Daoy (cell line): ENCODE measurements at regions not wholly inside any gene's neighbourhood (a gene's known extent, or its start where the extent isn't known, plus 50 kb on each side); places are given as distances from the start of the nearest gene placed in this dataset.
A peak's percentile ranks its signal among the peaks of the same experiment; 100 is the strongest.
"Not testable (repeated sequence)": the region's sequence is repeated elsewhere in the genome, so short reads cannot be mapped to it uniquely, and the experiment has no call there.

Source experiments
- DNase-seq: peaks from one replicate; pipeline ENCODE4 v3.0.0-alpha.2; 2015; ENCODE audit warnings: low read depth

DNA sequence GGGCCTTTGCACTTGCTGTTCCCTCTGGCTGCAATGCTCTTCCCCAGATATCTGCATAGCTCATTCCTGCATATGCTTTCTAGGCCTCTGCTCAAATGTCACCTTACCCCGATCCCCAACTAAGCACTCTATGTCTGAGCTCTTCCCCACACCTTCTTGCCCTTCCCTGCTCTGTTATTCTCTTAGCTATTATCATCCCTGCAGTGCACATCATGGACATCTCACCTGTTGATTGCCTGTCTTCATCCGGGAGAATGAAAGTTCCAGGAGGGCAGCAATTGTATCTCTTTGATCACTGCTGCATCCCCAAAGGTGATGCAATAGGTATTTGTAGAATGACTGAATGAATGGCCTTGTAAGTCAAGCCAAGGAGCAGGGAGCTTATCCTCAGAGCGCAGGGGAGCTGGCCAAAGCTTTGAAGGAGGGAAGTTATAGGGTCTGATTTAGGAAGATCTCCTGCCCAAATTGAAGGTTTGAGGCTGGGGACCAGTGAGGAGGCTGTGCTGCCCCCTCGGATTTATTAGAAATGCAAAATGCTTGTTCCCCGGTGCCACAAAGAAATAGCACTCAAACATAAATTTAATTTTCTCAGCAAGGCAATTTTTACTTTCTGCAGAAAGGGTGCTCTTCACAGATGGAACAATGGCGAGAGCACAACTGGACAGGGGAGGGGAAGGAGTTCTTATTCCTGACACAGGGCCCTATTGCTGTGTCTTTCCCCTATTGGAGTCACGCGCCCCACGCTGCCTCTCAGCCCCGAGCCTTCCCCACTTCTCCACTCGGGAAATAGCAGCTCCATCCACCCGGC, 631.1 kb downstream of the MATN1 start:
- DNase-seq = no peak

DNA sequence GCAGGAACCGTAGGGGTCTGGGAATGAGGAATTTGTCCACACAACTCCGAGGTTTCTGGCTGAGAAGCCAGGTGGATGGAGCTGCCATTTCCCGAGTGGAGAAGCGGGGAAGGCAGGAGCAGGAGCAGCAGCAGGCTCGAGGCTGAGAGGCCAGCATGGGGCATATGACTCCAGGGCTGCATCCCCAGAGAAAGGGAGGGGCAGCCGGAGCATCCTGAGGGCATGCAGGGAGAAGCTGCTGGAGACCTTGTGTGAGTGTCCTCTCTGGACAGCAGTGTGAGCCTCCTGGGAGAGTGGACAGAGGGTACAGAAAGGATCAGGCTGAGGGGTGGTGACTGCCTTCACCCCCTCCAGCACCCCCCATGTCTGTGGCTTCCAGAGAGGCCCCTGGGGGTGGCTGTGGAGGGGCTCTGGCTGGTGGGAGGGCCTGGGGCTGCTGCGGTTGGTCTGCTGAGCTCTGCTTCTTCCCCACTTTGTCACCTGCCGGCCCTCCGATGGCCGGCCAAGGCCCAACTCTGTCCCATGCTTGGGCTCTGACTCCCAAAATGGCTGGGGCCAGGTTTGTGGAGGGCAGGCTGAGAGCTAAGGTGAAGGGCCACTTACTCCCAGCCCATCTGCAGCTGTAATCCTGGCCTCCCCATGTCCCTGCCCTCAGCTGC, 633.1 kb downstream of the MATN1 start:
- no peak for DNase-seq

DNA sequence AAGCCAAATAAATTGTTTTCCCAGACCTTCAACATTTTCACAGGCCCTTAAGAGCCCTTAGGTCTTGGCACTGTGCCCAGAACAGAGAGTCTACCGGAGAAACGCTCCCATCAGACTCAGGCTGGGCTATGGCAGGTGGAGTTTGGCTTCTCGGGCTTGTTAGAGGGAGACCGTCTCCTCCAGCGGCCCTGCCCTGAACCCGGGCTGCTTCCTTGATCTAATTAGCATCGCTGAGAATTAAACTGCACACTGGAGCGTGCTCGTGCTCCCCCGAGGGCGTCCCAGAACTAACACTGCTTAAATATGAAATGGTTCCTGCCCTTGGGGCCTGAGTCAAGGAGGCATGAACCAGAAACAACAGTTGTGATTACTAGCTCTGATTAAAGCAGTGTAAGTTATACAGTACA, 634.4 kb downstream of the MATN1 start:
- peak; percentile 41 for DNase-seq

DNA sequence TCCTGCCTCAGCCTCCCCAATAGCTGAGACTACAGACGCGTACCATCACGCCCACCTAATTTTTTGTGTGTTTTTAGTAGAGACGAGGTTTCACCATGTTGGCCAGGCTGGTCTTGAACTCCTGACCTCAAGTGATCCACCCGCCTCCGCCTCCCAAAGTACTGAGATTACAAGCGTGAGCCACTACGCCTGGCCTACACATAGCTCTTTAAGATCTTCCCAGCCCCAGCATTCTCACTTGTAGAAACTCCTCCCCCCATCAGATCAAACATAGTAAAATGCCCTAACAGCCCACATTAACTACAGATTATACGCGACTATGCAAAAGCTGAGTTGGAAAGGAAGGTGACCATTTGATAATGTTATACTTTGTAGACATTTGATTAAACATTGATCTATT, 634.8 kb downstream of the MATN1 start:
- no peak for DNase-seq

DNA sequence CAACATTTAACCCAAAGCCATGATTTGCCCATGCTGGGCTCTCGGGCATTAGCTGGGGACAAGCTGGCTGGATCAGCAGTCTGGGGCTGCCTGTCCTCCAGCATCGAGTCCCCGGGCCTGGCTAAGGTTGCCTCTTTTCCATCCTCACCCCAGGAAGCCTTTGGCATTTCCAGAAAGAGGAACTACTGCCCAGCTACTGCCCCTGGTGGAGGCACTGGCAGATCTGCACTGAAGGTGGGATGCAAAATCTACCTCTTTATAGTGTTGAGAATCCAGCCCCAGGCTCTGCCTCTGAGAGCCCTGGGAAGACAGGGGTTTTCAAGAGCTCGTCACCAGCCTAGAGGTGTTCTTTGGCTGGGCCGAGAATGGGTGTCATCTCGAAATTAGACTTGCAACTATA, 635.9 kb downstream of the MATN1 start:
- peak; percentile 48 for DNase-seq

DNA sequence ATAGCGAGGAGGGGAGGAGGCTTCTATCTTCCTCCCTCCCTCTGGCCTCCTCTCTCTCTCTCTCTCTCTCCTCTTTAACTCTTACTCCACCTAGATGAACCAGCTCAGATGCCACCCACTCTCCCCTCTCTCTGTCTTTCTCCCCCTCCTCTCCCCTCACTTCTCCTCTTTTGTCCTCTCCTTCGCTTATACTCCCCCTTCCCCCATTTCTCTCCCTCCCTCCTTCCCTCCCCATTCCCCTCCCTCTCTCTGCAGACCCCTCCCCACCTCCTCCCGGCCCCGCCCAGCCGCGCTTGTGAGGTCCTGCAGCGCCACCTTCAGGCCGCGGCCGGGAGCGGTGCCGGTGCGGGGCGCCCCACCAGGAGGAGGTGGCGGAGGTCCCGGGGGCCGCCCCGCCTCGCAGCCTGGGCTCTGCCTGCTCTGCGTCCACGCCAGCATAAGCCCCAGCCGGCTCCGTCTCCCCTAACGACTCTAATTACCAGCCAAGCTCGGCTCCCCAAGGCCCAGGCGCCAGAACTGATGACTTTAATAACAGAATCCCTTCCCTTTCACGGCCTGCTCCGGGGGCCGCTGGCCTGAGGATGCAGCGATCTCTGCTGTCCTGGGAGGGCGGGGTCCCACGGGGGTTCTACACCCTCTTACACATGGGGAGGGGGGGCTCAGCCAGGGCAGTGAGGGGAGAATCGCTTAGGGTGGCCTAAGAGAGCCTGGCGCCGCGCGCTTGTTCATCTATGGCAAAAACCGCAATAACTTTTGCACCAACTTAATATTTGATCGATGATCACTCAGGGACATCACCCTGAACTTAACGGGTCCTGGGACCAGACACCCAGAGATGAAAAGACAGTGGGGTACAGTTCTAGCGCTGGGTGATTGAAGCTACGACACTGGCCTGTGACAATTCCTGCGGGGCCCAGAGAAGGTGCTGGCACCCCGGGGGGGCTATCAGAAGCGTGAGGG, 637.3 kb downstream of the MATN1 start:
- DNase-seq = peak; percentile 70

DNA sequence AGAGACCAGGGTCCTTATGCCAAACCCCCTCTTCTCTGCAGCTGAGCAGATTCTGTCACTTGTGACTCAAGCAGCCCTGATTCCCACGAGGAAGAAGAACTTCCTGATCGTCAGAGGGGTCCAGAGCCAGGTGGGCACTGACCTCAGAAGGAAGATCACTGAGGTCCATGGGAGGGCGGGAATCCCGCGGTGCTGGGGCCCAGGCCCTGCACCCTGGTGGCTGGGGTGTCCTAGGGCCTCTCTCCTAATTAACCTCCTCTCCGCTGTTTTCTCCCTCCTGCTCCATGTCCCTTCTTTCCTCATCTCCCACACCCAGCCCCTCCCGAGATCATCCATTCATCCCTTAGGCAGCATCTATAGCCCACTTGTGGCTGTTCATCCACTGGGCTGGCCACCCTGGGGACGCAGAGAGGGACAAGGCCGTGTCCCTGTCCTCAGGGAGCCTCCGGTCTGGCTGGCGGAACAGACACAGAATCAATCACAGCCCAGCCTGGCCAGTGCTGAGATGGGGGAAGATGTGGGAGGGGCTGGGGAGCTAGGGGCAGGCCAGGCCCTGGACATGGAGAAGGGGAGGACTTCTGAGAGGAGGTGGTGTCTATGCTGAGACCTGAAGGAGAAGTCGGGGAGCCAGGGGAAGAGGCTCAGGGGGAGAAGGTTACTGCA, 638.3 kb downstream of the MATN1 start:
- DNase-seq = no peak

DNA sequence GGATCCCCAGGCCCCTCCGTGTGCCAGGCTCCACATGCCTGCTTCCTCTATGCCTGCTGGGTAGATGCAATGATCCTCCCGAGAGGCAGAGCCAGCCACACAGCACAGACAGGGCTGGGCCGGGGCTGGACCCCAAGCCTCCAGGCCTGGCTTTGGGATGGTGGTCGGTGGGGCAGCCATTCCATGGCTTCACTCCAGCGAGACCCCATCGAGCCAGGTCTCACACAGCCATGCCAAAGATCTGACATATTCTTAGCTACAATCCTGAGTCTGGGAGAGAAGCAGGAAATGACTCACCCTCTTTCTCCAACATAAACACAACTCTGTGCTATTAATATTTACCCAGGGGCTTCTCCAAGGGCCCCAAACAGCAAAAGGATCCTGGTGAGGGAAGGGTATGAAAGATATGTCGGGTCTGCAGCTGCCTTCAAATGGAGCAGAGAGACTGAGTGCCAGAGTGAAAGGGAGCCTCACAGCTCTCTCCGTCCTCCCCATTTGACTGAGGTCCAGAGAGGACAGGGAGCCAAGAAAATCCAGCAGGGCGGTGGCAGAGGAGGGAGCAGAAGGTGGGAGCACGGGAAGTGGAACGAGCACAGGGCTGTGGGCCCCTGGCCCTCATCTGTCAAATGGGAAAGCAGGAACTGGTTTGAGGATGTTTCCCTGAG, 639.5 kb downstream of the MATN1 start:
- DNase-seq = peak; percentile 80

DNA sequence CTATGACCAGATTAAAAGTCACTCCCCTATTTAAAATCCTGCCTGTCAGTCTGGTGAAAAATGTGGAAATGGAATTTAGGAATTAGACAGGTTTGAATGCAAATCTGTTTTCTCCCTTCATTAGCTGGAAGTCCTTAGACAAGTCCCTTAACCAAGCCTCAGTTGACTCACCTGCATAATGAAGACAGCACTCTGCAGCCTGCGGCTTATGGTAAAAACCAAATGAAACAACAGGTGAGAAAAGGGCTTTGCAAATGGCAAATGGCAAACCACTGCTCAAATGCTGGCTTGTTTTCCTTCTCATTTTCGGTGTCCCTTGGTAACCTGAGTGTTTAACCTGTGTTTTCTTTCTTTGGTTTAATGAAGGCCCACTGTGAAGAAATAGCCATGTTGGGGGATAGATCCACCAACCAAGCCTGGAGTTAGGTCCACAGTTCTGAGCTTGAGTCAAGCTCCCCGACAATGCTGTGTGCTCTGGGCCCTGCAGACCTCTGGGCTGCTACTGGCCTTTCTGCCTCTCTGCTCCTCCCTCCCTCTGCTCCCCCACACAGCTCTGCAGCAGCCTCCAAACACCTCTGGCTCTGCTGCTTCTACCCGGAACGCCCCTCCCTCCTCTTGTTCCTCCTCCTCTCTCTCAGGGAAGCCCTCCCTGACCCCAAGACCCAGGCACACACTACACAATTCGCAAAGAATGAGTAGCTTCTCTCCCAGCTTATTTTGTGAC, 641.8 kb downstream of the MATN1 start:
- DNase-seq = no peak

DNA sequence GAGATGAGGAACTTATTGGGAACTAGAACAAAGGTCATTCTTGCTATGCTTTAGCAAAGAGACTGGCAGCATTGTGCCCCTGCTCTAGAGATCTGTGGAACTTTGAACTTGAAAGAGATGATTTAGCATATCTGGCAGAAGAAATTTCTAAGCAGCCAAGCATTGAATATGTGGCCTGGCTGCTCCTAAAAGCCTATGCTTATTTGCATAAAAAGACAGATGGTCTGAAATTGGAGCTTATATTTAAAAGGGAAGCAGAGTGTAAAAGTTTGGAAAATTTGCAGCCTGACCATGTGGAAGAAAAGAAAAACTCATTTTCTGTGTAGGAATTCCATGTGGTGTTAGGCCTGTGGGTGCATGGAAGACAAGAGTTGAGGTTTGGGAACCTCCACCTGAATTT, 647.5 kb downstream of the MATN1 start:
- DNase-seq = not testable (repeated sequence)

DNA sequence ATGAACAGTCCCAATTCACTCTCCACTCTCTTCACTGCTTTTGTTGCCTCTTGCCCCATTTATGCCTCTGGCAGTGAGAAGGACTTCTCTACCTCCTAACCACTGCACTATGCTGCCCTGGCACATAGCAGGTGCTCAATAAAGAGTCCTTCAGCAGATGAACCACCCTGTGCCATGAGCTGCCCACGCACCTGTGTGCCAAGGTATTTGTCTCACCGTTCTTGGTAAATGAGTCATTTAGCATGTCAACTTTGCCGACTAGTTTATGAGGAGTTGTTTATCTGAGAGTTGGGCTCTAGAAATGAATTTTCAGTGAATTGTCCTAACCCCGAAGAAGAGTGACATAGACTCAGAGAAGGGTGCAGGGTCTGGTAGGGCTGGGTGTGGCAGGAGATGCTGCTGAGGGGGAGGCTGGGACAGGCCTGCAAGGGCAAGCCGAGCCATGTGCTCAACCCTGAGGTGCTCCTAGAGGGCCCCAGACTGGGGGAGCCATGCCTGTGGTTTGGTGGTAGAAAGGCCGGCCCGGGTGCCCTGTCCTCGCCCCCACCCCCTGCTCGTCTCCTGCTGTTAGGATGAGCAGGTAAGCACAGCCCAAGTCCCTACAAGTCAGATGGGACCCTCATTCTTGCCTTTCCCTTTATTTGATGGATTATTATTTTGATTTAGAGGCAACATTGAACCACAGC, 654.5 kb downstream of the MATN1 start:
- no peak for DNase-seq

DNA sequence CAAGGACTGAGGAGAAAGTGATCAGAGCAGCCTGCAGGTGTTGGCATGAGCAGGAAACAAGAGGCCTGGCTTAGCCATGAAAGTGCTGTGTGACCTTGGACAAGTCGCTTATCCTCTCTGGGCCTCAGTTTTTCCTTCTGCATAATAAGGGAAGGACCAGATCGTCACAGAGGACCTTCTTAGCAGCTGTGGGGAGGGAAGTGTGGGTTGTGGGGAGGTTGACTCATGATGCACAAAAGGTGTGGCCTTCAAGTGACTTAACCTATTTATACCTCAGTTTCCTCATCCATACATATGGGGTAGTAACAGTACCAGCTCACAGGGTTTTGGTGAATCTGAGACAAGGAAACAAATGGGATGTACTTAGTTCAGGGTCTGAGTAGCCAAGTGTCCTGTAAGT, 658.8 kb downstream of the MATN1 start:
- no peak for DNase-seq

DNA sequence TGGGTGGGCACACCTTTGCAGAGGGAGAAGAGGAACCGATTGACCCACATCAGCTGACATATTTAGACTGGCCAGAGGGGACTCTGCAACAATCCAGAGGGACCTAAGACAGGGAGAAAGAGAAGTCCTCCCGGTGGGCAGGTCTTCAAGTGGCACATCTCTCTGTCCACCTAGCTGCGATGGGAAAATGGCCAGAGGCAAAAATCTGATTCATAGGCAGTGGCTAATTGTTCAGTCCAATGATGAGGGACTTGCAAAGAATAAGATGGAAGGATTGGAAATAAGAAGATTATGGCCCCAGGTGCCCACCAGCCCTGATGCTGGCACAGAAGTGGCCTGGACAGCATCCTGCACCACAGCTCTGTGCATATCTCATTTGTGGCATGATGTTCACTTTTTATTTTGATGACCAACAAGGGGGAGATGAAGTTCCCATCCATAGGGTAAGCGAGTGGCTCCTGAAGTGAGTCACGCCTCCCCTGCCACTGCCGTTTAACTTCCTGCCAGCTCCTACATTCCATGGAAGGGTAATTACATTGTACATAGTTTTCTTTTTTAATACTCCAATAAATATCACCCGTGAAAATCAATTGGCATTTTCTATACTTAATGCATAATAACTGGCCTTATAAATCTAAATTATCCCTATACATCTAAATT, 659.6 kb downstream of the MATN1 start:
- peak; percentile 69 for DNase-seq

DNA sequence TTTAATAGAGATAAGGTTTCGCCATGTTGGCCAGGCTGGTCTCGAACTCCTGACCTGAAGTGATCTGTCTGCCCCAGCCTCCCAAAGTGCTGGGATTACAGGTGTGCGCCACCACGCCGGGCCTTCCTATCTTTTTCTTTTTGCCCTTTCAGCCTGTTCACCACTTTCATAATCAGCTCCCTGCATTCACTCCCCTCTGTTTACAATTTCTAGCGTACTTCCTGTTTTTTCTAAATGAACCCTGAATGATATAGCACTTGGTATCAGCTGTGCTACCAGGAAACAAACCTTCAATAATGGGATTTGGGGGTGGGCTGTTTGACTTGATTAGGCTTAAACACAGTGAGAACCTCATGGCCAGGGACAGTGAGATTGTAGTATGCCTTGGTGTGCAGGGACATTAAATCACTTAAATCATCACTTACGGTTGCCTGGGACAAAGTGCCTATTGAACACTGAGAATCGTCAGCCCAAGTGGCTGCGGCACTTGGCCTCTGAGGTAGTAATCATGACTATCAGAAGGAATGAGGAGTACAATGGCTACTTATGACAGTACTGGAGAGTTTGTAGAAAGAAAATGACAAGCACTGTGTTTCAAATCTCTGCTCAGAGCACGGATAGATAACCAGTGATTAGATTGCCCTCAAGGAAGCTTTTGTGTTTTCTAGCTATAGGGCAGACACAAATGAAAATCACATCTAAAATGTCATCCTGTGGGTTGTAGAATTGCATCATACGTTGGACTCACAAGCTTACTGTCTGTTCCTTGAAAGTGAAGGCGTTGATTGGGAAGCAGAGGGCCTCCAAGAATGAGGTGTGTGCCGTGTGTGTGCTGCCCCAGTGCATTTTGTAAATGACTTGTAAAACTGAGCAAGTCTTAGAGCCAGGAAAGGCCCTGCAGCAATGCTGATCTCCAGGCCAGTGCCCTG, 661.8 kb downstream of the MATN1 start:
- no peak for DNase-seq

DNA sequence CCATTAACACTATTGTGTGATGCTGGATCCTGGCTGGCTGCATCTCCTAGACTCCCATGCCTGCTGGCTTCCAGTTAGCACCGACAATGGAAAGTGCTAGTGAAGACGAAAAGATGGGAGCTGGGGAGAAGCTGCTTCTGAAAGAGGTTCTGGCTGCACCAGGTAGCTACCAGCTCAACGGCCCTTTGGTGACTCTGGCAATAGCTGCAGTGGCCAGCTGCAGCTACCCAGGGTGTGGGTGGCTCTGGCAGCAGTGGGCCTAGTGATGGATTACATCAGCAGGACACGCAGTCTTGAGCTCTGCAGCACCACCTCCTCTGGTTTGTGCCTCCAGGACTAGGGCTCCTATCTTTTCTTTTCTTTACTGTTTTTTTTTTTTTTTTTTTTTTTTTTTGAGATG, 662.6 kb downstream of the MATN1 start:
- DNase-seq = no peak

DNA sequence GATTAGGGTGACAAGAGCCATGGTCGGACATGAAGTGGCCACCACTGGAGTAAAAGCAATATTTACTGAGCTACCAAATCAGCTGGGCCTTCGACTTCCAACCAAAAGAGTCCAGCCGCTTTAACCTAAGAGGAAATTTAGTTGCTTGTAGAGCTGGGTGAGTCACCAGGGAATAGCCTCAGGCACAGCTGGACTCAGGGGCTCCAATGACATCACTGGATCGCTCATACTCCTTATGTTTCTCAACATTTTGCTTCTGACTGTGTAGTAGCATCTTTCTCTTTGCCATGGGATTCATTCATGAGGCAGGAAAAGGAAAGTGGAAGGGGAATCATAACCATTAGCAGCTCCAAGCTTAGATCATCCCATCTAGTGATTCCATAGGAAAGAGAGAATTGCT, 664.4 kb downstream of the MATN1 start:
- peak; percentile 95 for DNase-seq

DNA sequence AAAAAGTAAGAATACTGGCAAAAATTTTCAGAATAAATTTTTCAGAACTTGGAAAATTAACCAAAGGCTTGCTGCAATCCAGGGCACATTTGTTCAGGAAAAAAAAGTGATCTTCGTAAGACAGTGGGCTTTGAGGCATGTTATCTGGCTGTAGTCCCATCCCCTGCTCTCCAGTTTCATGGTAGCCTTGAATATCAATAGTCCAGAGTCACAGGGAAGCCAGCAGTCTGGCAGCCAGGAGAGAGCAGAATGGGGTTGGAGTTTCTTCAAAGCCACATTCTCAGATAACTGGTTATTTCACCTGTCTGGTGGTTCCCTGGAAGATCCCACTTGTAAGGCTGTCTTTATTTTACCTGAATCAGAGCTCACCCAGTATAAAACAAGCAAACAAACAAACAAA, 669.3 kb downstream of the MATN1 start:
- no peak for DNase-seq

DNA sequence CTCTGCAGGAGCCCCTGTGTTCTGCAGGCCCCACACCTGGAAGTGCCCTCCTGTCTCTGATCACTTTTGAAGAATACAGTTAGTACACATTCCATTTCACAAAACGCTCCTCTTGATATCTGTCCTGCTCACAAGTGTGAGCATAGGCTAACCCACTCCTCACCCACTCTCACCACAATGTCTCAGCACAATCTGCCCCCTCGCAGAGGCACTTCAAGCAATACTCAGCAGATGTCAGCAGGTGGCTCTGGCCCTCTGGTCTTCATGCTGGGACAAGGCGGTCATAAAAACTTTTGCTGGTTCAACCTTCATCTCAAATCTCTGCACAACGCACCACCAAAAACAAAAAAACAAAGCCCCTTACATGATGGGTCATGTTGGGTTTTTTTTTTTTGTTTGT, 671.2 kb downstream of the MATN1 start:
- DNase-seq = no peak
